ENCODE measurements at regions not wholly inside any gene's neighbourhood (a gene's known extent, or its start where the extent isn't known, plus 50 kb on each side); places are given as distances from the start of the nearest gene placed in this dataset.

- Histone ChIP-seq H3K27me3 (no peaks in the 10 kb centered on the region), H3K4me3 (no peak overlapping the region), H3K4me1 (no peaks in the 10 kb centered on the region), H3K36me3 (no peaks in the 10 kb centered on the region), H3K27ac (no peak overlapping the region), H3K9me3 (no peaks in the 10 kb centered on the region)
- 62 to 69% methylated on average over 5 to 10 of the region's 10 CpGs for WGBS, 2 donors (ENCODE audit: low coverage in 1 of 2)
- TF ChIP-seq EP300 (IDR thresholded peaks at IDR 0.05; ENCODE audit: low read depth) (no peak), CTCF (IDR thresholded peaks at IDR 0.05) (no peak), POLR2AphosphoS5 (IDR thresholded peaks at IDR 0.05) (no peak), POLR2A (IDR thresholded peaks at IDR 0.05) (no peak)
- in situ Hi-C loops (cut with MboI; ENCODE audit: low pct_ligation_motif_present in 1 of 4, low pct_unique_long_range_greater_than_20kb in 1 of 4, low sequenced_read_pairs in 3 of 4) (no loop called here), intact Hi-C loops (cut with DNase I; ENCODE audit: low total_unique reads) (no loop called here)
- DNase-seq: no peak
These were observed 576.1 kb downstream of the LRRC70 start for GRCh38 chr5:63154476-63155309.

- intact Hi-C loops (cut with DNase I; ENCODE audit: low total_unique reads): no loop called here
- H3K36me3 ChIP-seq: no peaks in the 10 kb centered on the region
- H3K9me3 ChIP-seq: no peaks in the 10 kb centered on the region
- in situ Hi-C loops (cut with MboI; ENCODE audit: low pct_ligation_motif_present in 1 of 4, low pct_unique_long_range_greater_than_20kb in 1 of 4, low sequenced_read_pairs in 3 of 4): no loop called here
- no peak overlapping the region for H3K4me3 ChIP-seq
- DNase-seq: no peak
- WGBS, 2 donors (ENCODE audit: low coverage in 1 of 2): 50% methylated on average over 1 of the region's 1 CpG
- no peak overlapping the region for H3K27ac ChIP-seq
- H3K27me3 ChIP-seq: no peaks in the 10 kb centered on the region
- TF ChIP-seq CTCF (IDR thresholded peaks at IDR 0.05) (no peak), EP300 (IDR thresholded peaks at IDR 0.05; ENCODE audit: low read depth) (no peak), POLR2A (IDR thresholded peaks at IDR 0.05) (no peak), POLR2AphosphoS5 (IDR thresholded peaks at IDR 0.05) (no peak)
- H3K4me1 ChIP-seq: no peaks in the 10 kb centered on the region
These were observed 574.3 kb downstream of the LRRC70 start for GRCh38 chr5:63152871-63153270.

- no peaks in the 10 kb centered on the region for H3K36me3 ChIP-seq
- 67 to 81% methylated on average over 1 to 2 of the region's 2 CpGs for WGBS, 2 donors (ENCODE audit: low coverage in 1 of 2)
- TF ChIP-seq CTCF (IDR thresholded peaks at IDR 0.05) (no peak), EP300 (IDR thresholded peaks at IDR 0.05; ENCODE audit: low read depth) (no peak), POLR2A (IDR thresholded peaks at IDR 0.05) (no peak), POLR2AphosphoS5 (IDR thresholded peaks at IDR 0.05) (no peak)
- no peak overlapping the region for H3K27ac ChIP-seq
- intact Hi-C loops (cut with DNase I; ENCODE audit: low total_unique reads) (no loop called here), in situ Hi-C loops (cut with MboI; ENCODE audit: low pct_ligation_motif_present in 1 of 4, low pct_unique_long_range_greater_than_20kb in 1 of 4, low sequenced_read_pairs in 3 of 4) (no loop called here)
- no peak overlapping the region for H3K4me3 ChIP-seq
- no peaks in the 10 kb centered on the region for H3K27me3 ChIP-seq
- peaks cover 0 to 3% of the 10 kb centered on the region in 2 donors for H3K9me3 ChIP-seq
- DNase-seq: no peak
- H3K4me1 ChIP-seq: no peaks in the 10 kb centered on the region
These were observed 566.5 kb downstream of the LRRC70 start for GRCh38 chr5:63145167-63145566.

GRCh38 chr5:63141591-63141990, 563.0 kb downstream of the LRRC70 start:
- intact Hi-C loops (cut with DNase I; ENCODE audit: low total_unique reads): no loop called here

More at GRCh38 chr5:63141591-63141990, 563.0 kb downstream of the LRRC70 start:
- in situ Hi-C loops (cut with MboI; ENCODE audit: low pct_ligation_motif_present in 1 of 4, low pct_unique_long_range_greater_than_20kb in 1 of 4, low sequenced_read_pairs in 3 of 4): no loop called here
- no peak overlapping the region for H3K27ac ChIP-seq
- H3K4me3 ChIP-seq: no peak overlapping the region
- H3K27me3 ChIP-seq: no peaks in the 10 kb centered on the region
- H3K4me1 ChIP-seq: no peaks in the 10 kb centered on the region
- TF ChIP-seq CTCF (IDR thresholded peaks at IDR 0.05): no peak
- no peak for TF ChIP-seq EP300 (IDR thresholded peaks at IDR 0.05; ENCODE audit: low read depth)
- TF ChIP-seq POLR2AphosphoS5 (IDR thresholded peaks at IDR 0.05): no peak
- TF ChIP-seq POLR2A (IDR thresholded peaks at IDR 0.05): no peak
- no peak for DNase-seq
- peaks cover 0 to 3% of the 10 kb centered on the region in 2 donors for H3K9me3 ChIP-seq
- no peaks in the 10 kb centered on the region for H3K36me3 ChIP-seq

Measured in transverse colon (tissue), 4 donors.